Endodermal cell (in vitro differentiated cells): ENCODE measurements at regions not wholly inside any gene's neighbourhood (a gene's known extent, or its start where the extent isn't known, plus 50 kb on each side); places are given as distances from the start of the nearest gene placed in this dataset.
A peak's percentile ranks its signal among the peaks of the same experiment; 100 is the strongest.

Experiments
- DNase-seq: peaks from one replicate; pipeline ENCODE4 v3.0.0-alpha.2; 2017
- H3K27ac ChIP-seq: 2 replicates; pipeline ENCODE4 v1.5.1; 2013; ENCODE audit warnings: mild to moderate bottlenecking, low read depth, low read length, moderate library complexity
- H3K27me3 ChIP-seq: 2 replicates; pipeline ENCODE4 v1.6.1; 2013; ENCODE audit warnings: mild to moderate bottlenecking, low read length, moderate library complexity; ENCODE audit not compliant: insufficient read depth, control insufficient read depth, poor library complexity, severe bottlenecking
- H3K36me3 ChIP-seq: 2 replicates; pipeline ENCODE4 v1.7.0; 2013; ENCODE audit warnings: mild to moderate bottlenecking, low read length, moderate library complexity; ENCODE audit not compliant: control insufficient read depth, insufficient read depth
- H3K4me1 ChIP-seq: one replicate; pipeline ENCODE4 v1.7.0; 2013; ENCODE audit warnings: low read length; ENCODE audit not compliant: control insufficient read depth, insufficient read depth
- H3K4me3 ChIP-seq: 2 replicates; pipeline ENCODE4 v1.5.1; 2013; ENCODE audit warnings: mild to moderate bottlenecking, low read length, moderate library complexity
- H3K9ac ChIP-seq: 2 replicates; pipeline ENCODE4 v1.6.1; 2013; ENCODE audit warnings: mild to moderate bottlenecking, low read length, moderate library complexity; ENCODE audit not compliant: poor library complexity, severe bottlenecking; ENCODE audit errors: extremely low read depth
- H3K9me3 ChIP-seq: 2 replicates; pipeline ENCODE4 v1.6.1; 2013; ENCODE audit warnings: mild to moderate bottlenecking, low read length, moderate library complexity; ENCODE audit not compliant: control insufficient read depth
- H3K27ac Mint-ChIP-seq: 2 replicates; pipeline ENCODE4 v1.8.0; 2020; ENCODE audit warnings: mixed read lengths
- H3K27me3 Mint-ChIP-seq: 2 replicates; pipeline ENCODE4 v1.8.0; 2021; ENCODE audit warnings: mild to moderate bottlenecking, mixed read lengths; ENCODE audit not compliant: insufficient read depth
- H3K36me3 Mint-ChIP-seq: 2 replicates; pipeline ENCODE4 v1.8.0; 2020; ENCODE audit warnings: low read depth, mixed read lengths
- H3K4me1 Mint-ChIP-seq: 2 replicates; pipeline ENCODE4 v1.8.0; 2020; ENCODE audit warnings: mixed read lengths
- H3K4me3 Mint-ChIP-seq: 2 replicates; pipeline ENCODE4 v1.8.0; 2020; ENCODE audit warnings: mild to moderate bottlenecking, moderate library complexity, mixed read lengths
- H3K9me3 Mint-ChIP-seq: 2 replicates; pipeline ENCODE4 v1.8.0; 2020; ENCODE audit warnings: mild to moderate bottlenecking, mixed read lengths
- WGBS, 2 experiments: methylation state at CpG; one replicate each; pipeline versions ENCODE4 v1.1.5 to v1.1.7; 2013; ENCODE audit warnings: missing lambda C conversion rate in 2 of 2, mixed read lengths in 1 of 2; ENCODE audit not compliant: insufficient coverage in 1 of 2, insufficient read length in 1 of 2; 5-methylcytosine and 5-hydroxymethylcytosine counted together
- TF ChIP-seq, protein P1 (sequence below): fragments of 200-600 bp; sonication (generic); conservative IDR thresholded peaks from 2 replicates; pipeline ENCODE4 v1.5.0; 2021; ENCODE audit warnings: antibody characterized with exemption, mild to moderate bottlenecking

GRCh38 chr5:92119110-92119509 lies 736.0 kb upstream of the ARRDC3 start:
- Mint-ChIP-seq H3K27ac (no peak overlapping the region), H3K27me3 (no peaks in the 10 kb centered on the region), H3K4me3 (no peak overlapping the region), H3K36me3 (no peaks in the 10 kb centered on the region), H3K4me1 (peaks cover 7% of the 10 kb centered on the region), H3K9me3 (no peaks in the 10 kb centered on the region)
- no peak overlapping the region for H3K4me3 ChIP-seq
- H3K4me1 ChIP-seq, result no peaks in the 10 kb centered on the region
- H3K27ac ChIP-seq, result no peak overlapping the region
- H3K36me3 ChIP-seq, result no peaks in the 10 kb centered on the region
- no peaks in the 10 kb centered on the region for H3K9me3 ChIP-seq
- H3K27me3 ChIP-seq, result no peaks in the 10 kb centered on the region
- peak; percentile 52 for DNase-seq
- no peak overlapping the region for H3K9ac ChIP-seq
- TF ChIP-seq, protein P1, sequence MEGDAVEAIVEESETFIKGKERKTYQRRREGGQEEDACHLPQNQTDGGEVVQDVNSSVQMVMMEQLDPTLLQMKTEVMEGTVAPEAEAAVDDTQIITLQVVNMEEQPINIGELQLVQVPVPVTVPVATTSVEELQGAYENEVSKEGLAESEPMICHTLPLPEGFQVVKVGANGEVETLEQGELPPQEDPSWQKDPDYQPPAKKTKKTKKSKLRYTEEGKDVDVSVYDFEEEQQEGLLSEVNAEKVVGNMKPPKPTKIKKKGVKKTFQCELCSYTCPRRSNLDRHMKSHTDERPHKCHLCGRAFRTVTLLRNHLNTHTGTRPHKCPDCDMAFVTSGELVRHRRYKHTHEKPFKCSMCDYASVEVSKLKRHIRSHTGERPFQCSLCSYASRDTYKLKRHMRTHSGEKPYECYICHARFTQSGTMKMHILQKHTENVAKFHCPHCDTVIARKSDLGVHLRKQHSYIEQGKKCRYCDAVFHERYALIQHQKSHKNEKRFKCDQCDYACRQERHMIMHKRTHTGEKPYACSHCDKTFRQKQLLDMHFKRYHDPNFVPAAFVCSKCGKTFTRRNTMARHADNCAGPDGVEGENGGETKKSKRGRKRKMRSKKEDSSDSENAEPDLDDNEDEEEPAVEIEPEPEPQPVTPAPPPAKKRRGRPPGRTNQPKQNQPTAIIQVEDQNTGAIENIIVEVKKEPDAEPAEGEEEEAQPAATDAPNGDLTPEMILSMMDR, result no peak
- 44 to 83% methylated on average over 1 of the region's 1 CpG for WGBS, 2 experiments

GRCh38 chr5:92106808-92107207 lies 723.7 kb upstream of the ARRDC3 start:
- Histone ChIP-seq H3K27ac (no peak overlapping the region), H3K9ac (no peak overlapping the region), H3K36me3 (no peaks in the 10 kb centered on the region), H3K4me1 (no peaks in the 10 kb centered on the region), H3K27me3 (no peaks in the 10 kb centered on the region), H3K9me3 (no peaks in the 10 kb centered on the region), H3K4me3 (no peak overlapping the region)
- Mint-ChIP-seq H3K9me3 (no peaks in the 10 kb centered on the region), H3K4me1 (no peaks in the 10 kb centered on the region), H3K27me3 (no peaks in the 10 kb centered on the region), H3K27ac (no peak overlapping the region), H3K4me3 (no peak overlapping the region), H3K36me3 (no peaks in the 10 kb centered on the region)
- TF ChIP-seq, protein P1, result no peak
- no peak for DNase-seq
- 83% methylated on average over 1 of the region's 1 CpG; no CpG with 5 or more reads in 1 of the 2 experiments for WGBS, 2 experiments

DNA sequence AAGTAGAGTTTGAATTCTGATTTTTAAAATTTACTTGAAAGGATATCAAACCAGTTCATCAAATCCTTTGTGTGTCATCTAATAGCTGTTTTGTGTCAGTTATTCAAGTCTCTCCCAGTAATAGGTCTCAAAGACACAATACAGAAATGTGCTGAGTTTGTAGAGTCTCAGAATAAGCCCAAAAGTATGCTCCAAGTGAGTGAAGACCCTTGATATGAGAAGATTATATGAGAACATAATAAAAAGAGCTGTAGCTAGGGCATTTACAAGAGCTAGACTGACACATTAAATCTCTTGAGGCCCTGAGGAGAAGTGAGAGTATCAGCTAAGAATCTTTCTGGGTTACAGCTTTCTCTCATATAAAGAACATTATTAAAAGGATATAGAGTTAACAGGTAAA lies 721.0 kb upstream of the ARRDC3 start:
- Histone ChIP-seq H3K9me3 (no peaks in the 10 kb centered on the region), H3K27ac (no peak overlapping the region), H3K4me1 (no peaks in the 10 kb centered on the region), H3K36me3 (no peaks in the 10 kb centered on the region), H3K27me3 (no peaks in the 10 kb centered on the region), H3K9ac (no peak overlapping the region), H3K4me3 (no peak overlapping the region)
- Mint-ChIP-seq H3K4me3 (no peak overlapping the region), H3K36me3 (no peaks in the 10 kb centered on the region), H3K4me1 (no peaks in the 10 kb centered on the region), H3K27me3 (no peaks in the 10 kb centered on the region), H3K9me3 (no peaks in the 10 kb centered on the region), H3K27ac (no peak overlapping the region)
- TF ChIP-seq, protein P1, result no peak
- no peak for DNase-seq
